Sigmoid colon (tissue), 3 donors: ENCODE measurements at regions not wholly inside any gene's neighbourhood (a gene's known extent, or its start where the extent isn't known, plus 50 kb on each side); places are given as distances from the start of the nearest gene placed in this dataset.

Source experiments
- POLR2A ChIP-seq, 2 donors: fragments of 450-650 bp; IDR thresholded peaks; one replicate each; pipeline ENCODE4 v1.6.1; 2016; ENCODE audit warnings: antibody characterized with exemption in 2 of 2, mild to moderate bottlenecking in 2 of 2, moderate library complexity in 2 of 2
- TF ChIP-seq, protein P1 (sequence below), 4 experiments: fragments of 450-650 bp in 3 of 4; fragments of 200-600 bp in 1 of 4; IDR thresholded peaks; one replicate each; pipeline ENCODE4 v1.5.1; 2016 to 2019; ENCODE audit warnings: antibody characterized with exemption in 4 of 4, mild to moderate bottlenecking in 3 of 4, moderate library complexity in 2 of 4

GRCh38 chr11:112590764-112591163 lies 330.1 kb upstream of the PLET1 start:
- no peak for TF ChIP-seq POLR2A (IDR thresholded peaks at IDR 0.05)
- TF ChIP-seq, protein P1, sequence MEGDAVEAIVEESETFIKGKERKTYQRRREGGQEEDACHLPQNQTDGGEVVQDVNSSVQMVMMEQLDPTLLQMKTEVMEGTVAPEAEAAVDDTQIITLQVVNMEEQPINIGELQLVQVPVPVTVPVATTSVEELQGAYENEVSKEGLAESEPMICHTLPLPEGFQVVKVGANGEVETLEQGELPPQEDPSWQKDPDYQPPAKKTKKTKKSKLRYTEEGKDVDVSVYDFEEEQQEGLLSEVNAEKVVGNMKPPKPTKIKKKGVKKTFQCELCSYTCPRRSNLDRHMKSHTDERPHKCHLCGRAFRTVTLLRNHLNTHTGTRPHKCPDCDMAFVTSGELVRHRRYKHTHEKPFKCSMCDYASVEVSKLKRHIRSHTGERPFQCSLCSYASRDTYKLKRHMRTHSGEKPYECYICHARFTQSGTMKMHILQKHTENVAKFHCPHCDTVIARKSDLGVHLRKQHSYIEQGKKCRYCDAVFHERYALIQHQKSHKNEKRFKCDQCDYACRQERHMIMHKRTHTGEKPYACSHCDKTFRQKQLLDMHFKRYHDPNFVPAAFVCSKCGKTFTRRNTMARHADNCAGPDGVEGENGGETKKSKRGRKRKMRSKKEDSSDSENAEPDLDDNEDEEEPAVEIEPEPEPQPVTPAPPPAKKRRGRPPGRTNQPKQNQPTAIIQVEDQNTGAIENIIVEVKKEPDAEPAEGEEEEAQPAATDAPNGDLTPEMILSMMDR (IDR thresholded peaks at IDR 0.05) = no peak
